ENCODE measurements at regions not wholly inside any gene's neighbourhood (a gene's known extent, or its start where the extent isn't known, plus 50 kb on each side); places are given as distances from the start of the nearest gene placed in this dataset.

DNA sequence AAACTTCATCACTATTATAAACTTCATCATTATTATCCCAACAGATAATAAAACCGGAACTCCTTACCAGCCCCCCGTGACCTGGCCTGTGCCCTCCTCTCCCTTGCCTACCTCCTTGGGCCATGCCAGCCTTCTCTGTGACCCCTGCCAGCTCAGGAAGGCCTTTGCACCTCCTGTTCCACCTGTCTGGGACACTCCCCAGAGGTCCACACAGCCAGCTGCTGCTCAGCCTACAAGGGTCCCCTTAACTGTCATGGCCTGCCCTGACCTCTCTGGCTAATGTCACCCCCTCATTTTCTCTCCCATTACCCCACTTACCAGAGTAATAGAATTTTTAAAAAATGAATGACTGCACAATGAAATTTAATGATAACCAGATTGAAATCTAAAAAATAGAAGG is 121.0 kb downstream of the NCOR2 start:
- TF ChIP-seq, protein P1, sequence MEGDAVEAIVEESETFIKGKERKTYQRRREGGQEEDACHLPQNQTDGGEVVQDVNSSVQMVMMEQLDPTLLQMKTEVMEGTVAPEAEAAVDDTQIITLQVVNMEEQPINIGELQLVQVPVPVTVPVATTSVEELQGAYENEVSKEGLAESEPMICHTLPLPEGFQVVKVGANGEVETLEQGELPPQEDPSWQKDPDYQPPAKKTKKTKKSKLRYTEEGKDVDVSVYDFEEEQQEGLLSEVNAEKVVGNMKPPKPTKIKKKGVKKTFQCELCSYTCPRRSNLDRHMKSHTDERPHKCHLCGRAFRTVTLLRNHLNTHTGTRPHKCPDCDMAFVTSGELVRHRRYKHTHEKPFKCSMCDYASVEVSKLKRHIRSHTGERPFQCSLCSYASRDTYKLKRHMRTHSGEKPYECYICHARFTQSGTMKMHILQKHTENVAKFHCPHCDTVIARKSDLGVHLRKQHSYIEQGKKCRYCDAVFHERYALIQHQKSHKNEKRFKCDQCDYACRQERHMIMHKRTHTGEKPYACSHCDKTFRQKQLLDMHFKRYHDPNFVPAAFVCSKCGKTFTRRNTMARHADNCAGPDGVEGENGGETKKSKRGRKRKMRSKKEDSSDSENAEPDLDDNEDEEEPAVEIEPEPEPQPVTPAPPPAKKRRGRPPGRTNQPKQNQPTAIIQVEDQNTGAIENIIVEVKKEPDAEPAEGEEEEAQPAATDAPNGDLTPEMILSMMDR (IDR thresholded peaks at IDR 0.05) = no peak
- Mint-ChIP-seq H3K9me3 (no peaks in the 10 kb centered on the region), H3K4me1 (ENCODE audit: low read depth) (peaks cover 17% of the 10 kb centered on the region), H3K4me3 (no peak overlapping the region), H3K36me3 (ENCODE audit: low read depth) (peaks cover 14% of the 10 kb centered on the region), H3K27me3 (no peaks in the 10 kb centered on the region), H3K27ac (no peak overlapping the region)
- ChIA-PET POLR2A (no interaction called here), CTCF (no interaction called here)
- ATAC-seq = no peak
- DNase-seq = no peak
- intact Hi-C loops (cut with micrococcal nuclease) = no loop called here

GRCh38 chr12:124445826-124446225 is 121.6 kb downstream of the NCOR2 start:
- Mint-ChIP-seq H3K27ac (no peak overlapping the region), H3K4me3 (no peak overlapping the region), H3K4me1 (ENCODE audit: low read depth) (peaks cover 12% of the 10 kb centered on the region), H3K36me3 (ENCODE audit: low read depth) (peaks cover 16% of the 10 kb centered on the region), H3K9me3 (no peaks in the 10 kb centered on the region), H3K27me3 (no peaks in the 10 kb centered on the region)
- TF ChIP-seq, protein P1 (IDR thresholded peaks at IDR 0.05) = no peak
- DNase-seq (no peak), ATAC-seq (no peak)
- ChIA-PET CTCF (no interaction called here), POLR2A (no interaction called here)
- intact Hi-C loops (cut with micrococcal nuclease) = no loop called here

GRCh38 chr12:124445121-124445718 is 122.2 kb downstream of the NCOR2 start:
- ChIA-PET POLR2A (no interaction called here), CTCF (no interaction called here)
- Mint-ChIP-seq H3K27me3 (no peaks in the 10 kb centered on the region), H3K36me3 (ENCODE audit: low read depth) (peaks cover 16% of the 10 kb centered on the region), H3K9me3 (no peaks in the 10 kb centered on the region), H3K4me1 (ENCODE audit: low read depth) (peaks cover 6% of the 10 kb centered on the region), H3K27ac (no peak overlapping the region), H3K4me3 (no peak overlapping the region)
- DNase-seq (no peak), ATAC-seq (no peak)
- intact Hi-C loops (cut with micrococcal nuclease) = no loop called here
- TF ChIP-seq, protein P1 (IDR thresholded peaks at IDR 0.05) = no peak

DNA sequence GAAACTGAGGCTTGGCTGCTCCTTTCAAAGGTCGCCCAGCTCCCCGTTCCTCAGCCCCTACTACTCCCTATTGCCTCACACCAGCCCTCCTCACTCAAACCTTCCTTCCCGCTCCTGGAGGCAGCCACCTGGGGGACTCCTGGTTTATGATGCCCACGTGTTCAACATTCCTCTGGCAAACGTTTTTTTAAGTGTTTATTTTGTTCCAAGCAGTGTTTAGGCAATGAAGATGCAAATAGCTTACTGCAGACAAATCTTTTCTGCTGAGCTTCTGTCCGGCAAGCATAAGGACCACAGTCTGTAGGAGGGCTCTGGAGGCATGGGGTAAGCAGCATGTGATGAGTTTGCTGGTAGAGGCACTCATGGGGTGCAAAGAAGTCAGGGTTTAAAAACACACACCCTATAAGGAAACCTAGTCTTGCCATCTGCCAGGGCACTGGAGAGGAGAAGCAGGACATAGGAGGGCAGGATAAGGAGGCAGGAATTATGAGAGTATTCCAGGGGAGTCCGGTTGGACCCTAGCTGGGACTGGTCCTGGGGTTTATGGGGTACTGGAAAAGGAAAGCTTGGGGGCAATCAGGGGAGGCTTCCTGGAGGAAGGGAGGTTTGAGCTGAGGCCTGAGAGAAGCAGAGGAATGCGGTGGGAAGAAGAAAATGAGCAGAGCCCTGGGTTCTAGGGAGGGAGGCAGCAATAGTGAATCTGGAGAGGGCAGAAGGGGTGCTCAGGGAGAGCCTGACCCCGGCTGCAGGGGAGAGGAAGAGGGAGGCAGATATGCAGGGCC is 123.3 kb downstream of the NCOR2 start:
- H3K36me3 Mint-ChIP-seq (ENCODE audit: low read depth) = peaks cover 12% of the 10 kb centered on the region
- intact Hi-C loops (cut with micrococcal nuclease) = no loop called here
- DNase-seq (no peak), ATAC-seq (no peak)
- no peaks in the 10 kb centered on the region for H3K4me1 Mint-ChIP-seq (ENCODE audit: low read depth)
- CTCF ChIA-PET = no interaction called here
- POLR2A ChIA-PET = interaction anchor here (1.3 kb wide), 1 partner anchor 9 kb away, joined by 3 read pairs; no protein-coding TSS in a partner anchor
- H3K4me3 Mint-ChIP-seq = no peak overlapping the region
- no peaks in the 10 kb centered on the region for H3K9me3 Mint-ChIP-seq
- TF ChIP-seq, protein P1 (IDR thresholded peaks at IDR 0.05) = no peak
- no peaks in the 10 kb centered on the region for H3K27me3 Mint-ChIP-seq
- no peak overlapping the region for H3K27ac Mint-ChIP-seq

DNA sequence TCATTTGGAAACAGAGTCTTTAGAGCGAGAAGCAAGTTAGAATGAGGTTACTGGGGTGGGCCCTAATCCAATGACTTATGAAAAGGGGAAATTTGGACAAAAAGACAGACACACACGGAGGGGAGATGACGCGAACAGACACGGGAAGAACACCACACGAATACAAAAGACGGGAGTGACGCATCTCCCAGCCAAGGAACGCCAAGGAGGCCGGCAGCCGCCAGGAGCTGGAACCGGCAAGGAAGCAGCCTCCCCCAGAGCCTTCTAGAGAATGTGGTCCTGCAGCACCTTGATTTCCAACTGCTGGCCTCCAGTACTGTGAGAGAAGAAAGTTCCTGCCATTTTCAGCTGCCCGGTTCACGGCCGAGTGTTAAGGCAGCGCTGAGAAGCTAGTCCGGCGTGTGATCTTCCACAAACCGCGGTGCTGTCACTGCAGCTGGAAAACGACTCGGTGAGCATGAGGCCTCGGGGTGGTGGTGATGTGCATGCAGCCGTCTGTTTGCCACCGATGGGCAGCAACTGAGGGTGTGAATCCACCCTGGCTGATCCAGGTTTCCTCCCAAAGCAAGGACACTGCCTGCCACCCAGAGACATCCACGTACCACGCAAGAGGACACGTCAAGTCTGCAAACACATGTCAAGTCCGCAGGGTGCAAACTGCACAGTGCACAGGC is 124.5 kb downstream of the NCOR2 start:
- Mint-ChIP-seq H3K27ac (peak overlapping the region; percentile 42), H3K4me1 (ENCODE audit: low read depth) (no peaks in the 10 kb centered on the region), H3K27me3 (no peaks in the 10 kb centered on the region), H3K4me3 (no peak overlapping the region), H3K9me3 (no peaks in the 10 kb centered on the region), H3K36me3 (ENCODE audit: low read depth) (peaks cover 7% of the 10 kb centered on the region)
- POLR2A ChIA-PET = interaction anchor here (1.3 kb wide), 1 partner anchor 10 kb away, joined by 3 read pairs; no protein-coding TSS in a partner anchor
- TF ChIP-seq, protein P1 (IDR thresholded peaks at IDR 0.05) = no peak
- CTCF ChIA-PET = no interaction called here
- no peak for DNase-seq
- intact Hi-C loops (cut with micrococcal nuclease) = no loop called here
- no peak for ATAC-seq

Measured in activated CD8-positive, alpha-beta T cell treated with anti-CD3 and anti-CD28 coated beads for 36 hours (primary cell).